Activated gamma-delta T cell treated with anti-CD3 and anti-CD28 coated beads, Interleukin-2, amount 50 U/mL, for 16 hours (primary cell): ENCODE measurements at regions not wholly inside any gene's neighbourhood (a gene's known extent, or its start where the extent isn't known, plus 50 kb on each side); places are given as distances from the start of the nearest gene placed in this dataset.
"Not testable (repeated sequence)": the region's sequence is repeated elsewhere in the genome, so short reads cannot be mapped to it uniquely, and the experiment has no call there.

ENCODE experiments used
- DNase-seq: peaks from one replicate; pipeline ENCODE4 v3.0.0-alpha.2; 2020; ENCODE audit warnings: low read depth

DNA sequence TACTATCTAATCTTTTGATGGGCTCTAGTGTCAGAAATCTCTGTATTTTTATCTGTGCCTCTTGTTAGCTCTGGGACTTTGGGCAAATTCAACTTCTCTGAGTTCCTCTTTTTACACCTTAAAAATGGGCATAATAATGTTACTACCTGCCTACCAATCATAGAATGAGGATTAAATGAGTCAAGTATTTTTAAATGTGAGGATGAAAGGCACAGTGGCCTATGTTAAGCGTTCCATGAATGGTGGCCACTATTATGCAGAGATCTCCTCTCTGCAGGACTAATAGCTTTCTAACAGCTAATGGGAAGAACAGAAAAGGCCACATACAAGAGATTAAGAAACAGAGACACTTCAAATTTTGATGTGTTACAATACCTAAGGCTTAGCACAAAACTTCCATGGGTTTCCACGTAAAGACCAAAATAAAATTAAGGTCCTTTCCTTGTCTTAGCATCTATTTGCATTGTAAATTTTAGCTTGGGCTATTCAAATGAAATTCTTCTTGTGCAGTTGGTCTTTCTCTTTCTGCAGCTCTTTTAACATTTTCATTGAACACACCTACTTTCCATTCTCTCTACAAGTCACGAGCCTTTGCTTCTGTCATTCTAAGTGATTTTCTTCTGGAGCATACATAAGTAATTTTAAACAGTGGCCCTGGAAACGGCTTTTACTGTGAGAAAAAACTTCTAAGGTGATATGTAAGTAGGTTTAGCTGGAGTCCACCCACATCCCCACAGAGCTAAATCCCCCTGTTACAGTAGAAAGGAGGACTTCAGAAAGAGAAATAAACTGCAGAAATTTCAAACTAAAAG, 117.9 kb upstream of the MED14 start:
- no peak for DNase-seq

DNA sequence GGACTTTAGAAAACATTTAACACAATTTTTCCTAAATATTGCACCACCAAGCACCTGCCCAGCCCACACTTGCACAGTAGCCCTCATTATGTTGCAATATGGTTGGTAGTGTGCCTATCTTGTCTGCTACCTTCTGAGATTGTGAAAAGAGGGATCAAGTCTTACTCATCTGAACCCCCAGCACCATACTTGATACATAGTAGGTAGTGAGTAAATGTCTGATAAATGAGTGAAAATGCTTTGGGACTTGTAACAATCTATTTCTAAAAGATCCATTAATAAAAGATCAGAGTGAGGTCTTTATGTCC, 118.4 kb upstream of the MED14 start:
- no peak for DNase-seq

- DNase-seq = no peak
These were observed 118.9 kb upstream of the MED14 start for GRCh38 chrX:40854242-40854641.

DNA sequence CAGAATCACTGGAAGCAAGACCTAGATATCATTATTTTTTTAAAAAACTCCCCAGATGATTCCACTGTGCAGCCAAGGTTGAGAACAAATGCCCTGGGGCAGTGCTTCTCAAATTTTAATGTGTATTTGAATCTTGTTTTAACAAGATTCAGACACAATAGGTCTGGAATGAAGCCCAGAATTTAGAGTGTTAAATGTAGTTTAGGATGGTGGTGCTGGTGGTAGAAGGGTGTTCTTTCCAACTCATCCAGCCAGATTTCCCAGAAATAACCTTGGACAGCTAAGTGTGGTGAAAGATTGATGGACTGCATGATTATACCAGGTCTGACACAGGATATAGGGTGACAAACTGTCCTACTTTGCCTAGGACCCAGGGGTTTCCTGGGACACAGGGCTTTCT, 120.1 kb upstream of the MED14 start:
- no peak for DNase-seq

DNA sequence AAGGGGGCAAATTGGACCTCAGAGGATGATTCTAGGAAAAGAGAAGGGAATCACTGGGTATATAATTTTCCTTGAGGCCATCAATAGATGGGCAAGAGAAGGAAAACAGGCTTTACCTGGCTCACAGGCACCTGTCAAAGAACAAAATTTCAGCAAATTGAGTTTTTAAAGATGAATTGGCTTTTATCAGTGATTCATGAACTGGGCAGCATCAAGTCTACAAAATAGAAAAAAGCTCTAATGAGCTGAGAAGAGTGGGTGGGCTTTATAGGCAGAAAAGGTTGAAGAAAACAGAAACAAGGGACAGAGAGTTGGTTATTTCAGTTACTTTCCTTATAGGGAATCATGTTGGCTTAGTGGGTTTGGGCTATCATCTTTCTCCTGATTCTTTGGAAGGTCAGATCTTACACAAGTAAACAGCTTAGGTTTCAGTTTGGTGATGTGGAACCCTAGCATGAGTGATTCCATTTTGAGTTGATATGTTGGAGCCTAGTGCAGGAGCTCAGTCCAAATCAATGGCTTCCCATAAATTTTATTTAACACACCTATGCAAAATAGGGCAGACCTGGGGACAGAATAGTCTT, 120.7 kb upstream of the MED14 start:
- DNase-seq = no peak

DNA sequence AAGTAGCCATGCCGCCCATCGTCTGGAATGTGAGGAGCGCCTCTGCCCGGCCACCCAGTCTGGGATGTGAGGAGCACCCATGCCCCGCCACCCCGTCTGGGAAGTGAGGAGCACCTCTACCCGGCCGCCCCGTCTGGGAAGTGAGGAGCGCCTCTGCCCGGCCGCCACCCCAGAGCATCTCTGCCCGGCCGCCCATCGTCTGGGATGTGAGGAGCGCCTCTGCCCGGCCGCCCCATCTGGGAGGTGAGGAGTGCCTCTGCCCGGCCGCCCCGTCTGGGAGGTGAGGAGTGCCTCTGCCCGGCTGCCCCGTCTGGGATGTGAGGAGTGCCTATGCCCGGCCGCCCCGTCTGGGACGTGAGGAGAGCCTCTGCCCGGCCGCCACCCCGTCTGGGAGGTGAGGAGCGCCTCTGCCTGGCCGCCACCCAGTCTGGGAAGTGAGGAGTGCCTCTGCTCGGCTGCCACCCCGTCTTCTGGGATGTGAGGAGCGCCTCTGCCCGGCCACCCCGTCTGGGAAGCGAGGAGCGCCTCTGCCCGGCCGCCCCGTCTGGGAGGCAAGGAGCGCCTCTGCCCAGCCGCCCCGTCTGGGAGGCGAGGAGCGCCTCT, 126.7 kb upstream of the MED14 start:
- not testable (repeated sequence) for DNase-seq

DNA sequence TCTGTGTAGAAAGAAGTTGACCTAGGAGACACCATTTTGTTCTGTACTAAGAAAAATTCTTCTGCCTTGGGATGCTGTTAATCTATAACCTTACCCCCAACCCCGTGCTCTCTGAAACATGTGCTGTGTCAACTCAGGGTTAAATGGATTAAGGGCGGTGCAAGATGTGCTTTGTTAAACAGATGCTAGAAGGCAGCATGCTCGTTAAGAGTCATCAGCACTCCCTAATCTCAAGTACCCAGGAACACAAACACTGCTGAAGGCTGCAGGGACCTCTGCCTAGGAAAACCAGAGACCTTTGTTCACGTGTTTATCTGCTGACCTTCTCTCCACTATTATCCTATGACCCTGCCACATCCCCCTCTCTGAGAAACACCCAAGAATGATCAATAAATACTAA, 127.9 kb upstream of the MED14 start:
- not testable (repeated sequence) for DNase-seq

GRCh38 chrX:40863671-40864070, 128.3 kb upstream of the MED14 start:
- no peak for DNase-seq

GRCh38 chrX:40864972-40865371, 129.6 kb upstream of the MED14 start:
- DNase-seq = no peak

DNA sequence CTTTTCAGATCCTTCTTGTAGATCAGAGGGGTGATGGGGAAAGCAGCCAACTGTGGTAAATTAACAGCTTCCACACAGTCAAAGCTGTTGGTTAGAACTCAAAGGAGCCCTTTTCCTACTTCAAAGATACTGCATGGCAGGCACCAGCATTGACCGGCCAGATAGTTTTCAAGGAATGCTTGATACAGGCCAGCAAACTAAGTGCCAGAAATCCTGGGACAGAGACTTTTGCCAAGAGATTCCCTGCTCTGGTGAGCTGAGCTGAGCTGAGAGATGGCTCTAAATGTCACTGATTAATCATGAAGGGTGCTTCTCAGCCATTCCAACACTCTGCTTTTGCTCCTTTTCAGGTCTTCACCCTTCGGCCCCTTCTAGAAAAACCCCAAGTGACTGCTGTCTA, 131.6 kb upstream of the MED14 start:
- no peak for DNase-seq

DNA sequence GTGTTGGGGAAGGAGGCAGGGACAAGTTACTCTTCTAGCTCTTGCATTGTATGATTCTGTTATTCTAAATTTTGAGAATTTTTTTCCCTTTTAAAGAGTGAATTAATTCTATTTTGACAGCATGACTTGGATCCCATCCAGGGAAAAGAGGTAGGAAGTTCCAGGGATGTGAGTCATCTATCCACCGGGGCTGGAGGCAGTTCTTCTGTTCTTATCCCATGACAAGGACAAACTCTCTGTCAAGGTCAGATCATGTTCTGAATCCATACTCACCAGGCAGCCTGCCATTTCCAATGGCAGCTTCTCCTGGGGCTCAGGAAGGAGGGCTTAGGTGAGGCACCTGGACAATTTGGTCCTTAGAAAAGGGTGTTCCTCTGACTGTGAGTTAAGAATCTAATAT, 132.0 kb upstream of the MED14 start:
- no peak for DNase-seq

- DNase-seq = no peak
These were observed 133.5 kb upstream of the MED14 start for GRCh38 chrX:40868868-40869267.

DNA sequence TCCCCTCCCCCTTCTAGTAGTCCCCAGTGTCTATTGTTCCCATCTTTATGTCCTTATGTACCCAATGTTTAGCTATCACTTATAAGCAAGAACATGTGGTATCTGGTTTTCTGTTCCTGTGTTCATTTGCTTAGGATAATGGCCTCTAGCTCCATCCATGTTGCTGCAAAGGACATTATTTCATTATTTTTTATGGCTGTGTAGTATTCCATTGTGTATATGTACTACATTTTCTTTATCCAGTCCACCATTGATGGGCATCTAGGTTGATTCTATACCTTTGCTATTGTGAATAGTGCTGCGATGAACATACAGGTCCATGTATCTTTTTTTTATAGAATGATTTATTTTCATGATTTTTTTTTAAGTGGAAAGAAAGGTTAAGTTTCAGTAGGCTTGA, 135.6 kb upstream of the MED14 start:
- DNase-seq = not testable (repeated sequence)

DNA sequence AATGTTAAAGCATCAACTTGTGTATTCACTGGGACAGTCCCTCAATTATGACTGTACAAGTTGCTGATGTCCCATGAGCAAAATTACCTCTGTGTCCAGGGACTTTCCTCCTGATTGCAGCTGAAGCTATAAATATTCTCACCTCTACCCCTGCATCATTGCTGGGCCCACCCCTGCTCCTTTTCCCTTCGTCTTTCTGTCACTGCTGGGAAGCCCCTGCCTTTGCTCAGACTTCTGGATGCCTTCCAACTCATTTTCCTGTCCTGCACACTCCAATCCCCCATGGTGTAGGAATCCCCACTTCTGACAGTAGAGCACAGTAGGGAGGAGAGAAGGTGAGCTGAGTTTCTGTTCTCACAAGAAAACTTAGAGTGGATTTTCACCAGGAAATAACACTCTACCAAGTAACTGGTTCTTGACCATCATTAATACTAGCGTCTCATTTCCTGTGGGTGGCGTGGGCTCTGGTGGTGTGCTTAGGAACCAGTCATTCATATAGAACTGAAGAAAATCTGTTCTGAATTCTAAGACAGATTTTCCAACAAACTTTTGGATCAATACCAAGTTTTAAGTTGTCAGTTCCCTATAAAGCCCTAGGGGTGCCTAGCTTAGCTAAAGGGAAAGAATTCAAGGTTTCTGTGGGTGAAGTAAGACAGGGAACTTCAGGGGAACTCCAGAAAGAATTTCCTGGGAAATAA, 136.2 kb upstream of the MED14 start:
- DNase-seq = no peak

DNA sequence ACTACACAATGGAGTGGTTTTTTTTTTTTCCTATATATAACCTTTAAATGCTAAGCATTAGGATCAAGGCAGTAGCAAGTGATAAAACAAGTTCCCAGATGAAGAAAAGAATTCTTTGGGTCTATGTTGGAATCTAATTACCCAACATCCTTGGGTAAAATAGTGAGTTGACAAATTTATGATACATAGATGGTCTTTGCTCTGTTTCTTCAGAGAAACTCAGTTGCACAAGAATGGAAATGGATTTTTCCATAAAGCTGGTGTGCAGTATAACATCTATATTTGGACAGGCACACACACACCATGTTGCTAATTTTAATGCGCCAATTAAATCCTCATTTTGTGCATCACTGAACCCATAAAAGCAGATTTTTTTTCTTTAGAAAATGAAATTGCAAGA, 137.0 kb upstream of the MED14 start:
- DNase-seq = no peak

DNA sequence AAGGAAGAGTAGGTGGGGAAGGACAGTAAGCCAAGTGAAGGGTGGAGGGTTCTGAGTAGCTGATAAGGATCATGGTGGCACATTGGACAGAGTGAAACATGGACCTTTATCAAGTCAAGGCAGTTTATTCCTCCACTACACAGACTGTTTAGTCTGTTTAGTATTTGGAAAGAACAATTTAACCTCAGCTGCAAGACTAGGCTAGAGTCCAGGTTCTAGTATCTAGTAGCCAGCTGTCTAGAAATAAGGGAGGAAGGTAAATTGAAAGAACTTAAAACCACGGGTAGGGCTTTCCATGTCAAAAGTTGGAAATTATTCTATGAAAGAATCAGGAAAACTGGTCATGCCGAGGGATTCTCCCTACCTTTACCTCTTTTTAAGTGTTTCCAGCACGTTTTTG, 140.1 kb upstream of the MED14 start:
- DNase-seq = no peak

DNA sequence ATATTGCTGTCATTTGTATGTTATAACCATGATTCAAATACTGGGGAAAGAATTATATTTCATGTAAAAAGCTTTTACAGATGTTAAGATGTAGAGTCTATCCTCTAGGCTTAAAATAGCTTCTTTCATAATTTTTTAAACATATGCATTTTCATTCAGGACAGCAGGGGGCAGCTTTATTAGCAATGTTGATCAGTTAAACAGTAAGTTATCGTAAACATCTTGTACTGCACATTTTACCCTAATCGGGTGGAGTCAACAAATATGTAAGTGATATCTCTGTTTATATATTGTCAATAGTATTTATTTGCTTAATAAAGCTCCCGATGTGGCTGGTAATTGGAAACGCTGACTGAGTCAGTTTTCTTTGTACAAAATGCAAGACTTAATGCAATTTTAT, 142.5 kb upstream of the MED14 start:
- no peak for DNase-seq

DNA sequence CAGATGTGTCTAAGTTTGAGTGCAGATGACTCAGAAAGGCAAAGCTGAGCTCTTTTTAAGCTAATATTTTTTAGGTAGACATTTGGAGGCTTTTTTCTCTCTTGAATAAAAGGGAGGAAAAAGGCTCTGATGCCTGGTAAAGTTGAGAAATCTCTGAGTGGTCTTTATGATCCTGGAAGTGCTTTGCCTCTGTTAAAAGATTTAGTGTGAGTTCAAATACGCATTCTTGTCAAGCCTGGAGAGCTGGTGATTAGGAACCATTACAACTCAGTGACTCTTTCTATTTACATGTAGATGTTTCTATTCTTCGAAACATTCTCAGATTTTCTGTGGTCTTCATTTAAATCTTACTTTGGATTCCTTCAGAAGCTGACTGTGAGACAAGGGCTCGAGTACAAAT, 143.4 kb upstream of the MED14 start:
- no peak for DNase-seq

DNA sequence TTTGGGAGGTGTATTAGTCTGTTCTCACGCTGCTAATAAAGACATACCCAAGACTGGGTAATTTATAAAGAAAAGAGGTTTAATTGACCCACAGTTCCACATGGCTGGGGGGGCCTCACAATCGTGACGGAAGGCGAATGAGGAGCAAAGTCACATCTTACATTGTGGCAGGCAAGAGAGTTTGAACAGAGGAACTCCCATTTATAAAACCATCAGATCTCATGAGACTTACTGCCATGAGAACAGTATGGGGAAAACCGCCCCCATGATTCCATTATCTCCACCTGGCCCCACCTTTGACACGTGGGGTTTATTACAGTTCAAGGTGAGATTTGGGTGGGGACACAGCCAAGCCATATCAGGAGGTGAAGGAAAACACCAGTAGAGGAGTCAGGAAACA, 143.8 kb upstream of the MED14 start:
- not testable (repeated sequence) for DNase-seq

GRCh38 chrX:40880712-40881111, 145.4 kb upstream of the MED14 start:
- DNase-seq = no peak

- DNase-seq = no peak
These were observed 147.8 kb upstream of the MED14 start for GRCh38 chrX:40883021-40883619.

DNA sequence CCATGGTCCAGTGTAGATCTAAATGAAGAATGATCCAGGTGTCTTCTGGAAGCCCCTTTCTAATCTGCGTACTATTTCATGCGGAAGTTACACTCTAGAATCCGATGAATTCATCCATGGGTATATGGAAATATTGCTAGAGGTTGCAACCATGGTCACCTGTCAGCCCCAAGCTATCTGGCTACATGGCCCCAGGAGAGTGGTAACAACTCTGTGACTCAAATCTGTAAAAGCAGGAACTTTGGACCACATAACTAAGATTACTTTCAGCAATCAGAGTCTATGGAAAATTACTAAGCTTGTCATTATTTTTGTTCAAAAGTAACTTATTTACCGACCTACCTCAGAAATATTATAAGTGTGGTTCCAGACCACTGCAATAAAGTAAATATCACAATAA, 150.6 kb upstream of the MED14 start:
- no peak for DNase-seq

DNA sequence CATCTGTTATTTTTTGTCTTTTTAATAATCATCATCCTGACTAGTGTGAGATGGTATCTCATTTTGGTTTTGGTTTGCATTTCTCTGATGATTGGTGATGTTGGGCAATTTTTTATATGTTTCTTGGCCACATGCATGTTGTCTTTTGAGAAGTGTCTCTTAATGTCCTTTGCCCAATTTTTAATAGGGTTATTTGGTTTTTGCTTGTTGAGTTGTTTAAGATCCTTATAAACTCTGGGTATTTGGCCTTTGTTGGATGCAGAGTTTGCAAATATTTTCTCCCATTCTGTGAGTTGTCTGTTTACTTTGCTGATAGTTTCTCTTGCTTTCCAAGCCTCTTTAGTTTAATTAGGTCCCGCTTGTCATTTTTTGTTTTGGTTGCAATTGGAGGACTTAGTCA, 152.1 kb upstream of the MED14 start:
- no peak for DNase-seq
